ENCODE measurements at regions not wholly inside any gene's neighbourhood (a gene's known extent, or its start where the extent isn't known, plus 50 kb on each side); places are given as distances from the start of the nearest gene placed in this dataset.
"Not testable (repeated sequence)": the region's sequence is repeated elsewhere in the genome, so short reads cannot be mapped to it uniquely, and the experiment has no call there.

DNA sequence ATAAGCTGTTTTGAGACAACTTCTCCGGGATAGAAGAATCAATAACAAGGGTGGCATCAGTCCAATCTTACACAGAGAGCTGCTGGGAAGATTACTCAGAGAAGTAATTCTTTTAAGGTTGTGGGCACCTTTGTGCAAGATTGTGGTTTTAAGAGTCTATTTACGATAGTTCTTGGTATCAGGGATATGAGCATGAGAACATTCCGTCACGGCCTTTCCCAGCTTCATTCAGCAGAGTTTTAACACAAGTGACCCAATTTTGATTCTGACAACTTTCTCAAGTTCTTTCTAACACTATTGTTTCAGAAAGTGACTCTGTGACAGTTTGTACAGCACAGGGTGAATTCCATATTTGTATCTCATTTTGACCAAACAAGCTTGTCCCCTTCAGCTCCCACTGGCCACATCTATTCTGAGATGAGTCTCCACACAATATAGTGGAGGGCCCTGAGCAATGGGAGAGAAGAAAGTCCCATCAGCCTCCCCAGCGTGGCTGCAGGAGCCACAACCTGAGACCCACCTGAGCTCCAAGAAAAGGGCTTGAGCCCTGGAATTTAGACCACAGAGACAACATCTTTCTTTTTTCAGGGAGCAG is 869.2 kb downstream of the TMEM121 start:
- TF ChIP-seq, protein P1, sequence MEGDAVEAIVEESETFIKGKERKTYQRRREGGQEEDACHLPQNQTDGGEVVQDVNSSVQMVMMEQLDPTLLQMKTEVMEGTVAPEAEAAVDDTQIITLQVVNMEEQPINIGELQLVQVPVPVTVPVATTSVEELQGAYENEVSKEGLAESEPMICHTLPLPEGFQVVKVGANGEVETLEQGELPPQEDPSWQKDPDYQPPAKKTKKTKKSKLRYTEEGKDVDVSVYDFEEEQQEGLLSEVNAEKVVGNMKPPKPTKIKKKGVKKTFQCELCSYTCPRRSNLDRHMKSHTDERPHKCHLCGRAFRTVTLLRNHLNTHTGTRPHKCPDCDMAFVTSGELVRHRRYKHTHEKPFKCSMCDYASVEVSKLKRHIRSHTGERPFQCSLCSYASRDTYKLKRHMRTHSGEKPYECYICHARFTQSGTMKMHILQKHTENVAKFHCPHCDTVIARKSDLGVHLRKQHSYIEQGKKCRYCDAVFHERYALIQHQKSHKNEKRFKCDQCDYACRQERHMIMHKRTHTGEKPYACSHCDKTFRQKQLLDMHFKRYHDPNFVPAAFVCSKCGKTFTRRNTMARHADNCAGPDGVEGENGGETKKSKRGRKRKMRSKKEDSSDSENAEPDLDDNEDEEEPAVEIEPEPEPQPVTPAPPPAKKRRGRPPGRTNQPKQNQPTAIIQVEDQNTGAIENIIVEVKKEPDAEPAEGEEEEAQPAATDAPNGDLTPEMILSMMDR (IDR thresholded peaks at IDR 0.05; ENCODE audit: insufficient read depth, low read length, poor library complexity, severe bottlenecking) = no peak
- no peak overlapping the region for H3K4me3 ChIP-seq (ENCODE audit: low read depth, low read length)
- DNase-seq (ENCODE audit: low read depth) = no peak
- H3K27me3 ChIP-seq (ENCODE audit: control insufficient read depth, insufficient read depth, low read length) = no peaks in the 10 kb centered on the region
- no peaks in the 10 kb centered on the region for H3K36me3 ChIP-seq (ENCODE audit: control insufficient read depth, insufficient read depth, low read length)

DNA sequence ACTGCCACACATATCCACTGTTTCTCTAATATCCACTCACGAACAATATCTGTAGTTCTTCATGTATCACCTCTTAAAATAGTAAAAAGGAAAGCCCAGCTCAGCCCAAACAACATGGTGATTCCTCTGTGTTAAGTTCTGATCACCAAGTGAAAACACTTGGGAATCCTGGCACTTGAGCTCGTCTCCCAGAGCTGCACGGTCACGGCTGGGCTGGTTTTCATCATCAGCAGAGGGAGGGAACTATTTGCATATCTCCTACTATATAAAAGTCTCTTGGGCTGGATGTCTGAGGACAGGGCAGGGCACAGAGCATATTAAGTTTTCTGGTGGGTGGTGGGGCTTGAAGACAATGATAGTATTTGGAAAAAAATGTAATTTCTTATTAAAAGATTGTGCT is 870.6 kb downstream of the TMEM121 start:
- Histone ChIP-seq H3K36me3 (ENCODE audit: control insufficient read depth, insufficient read depth, low read length) (no peaks in the 10 kb centered on the region), H3K27me3 (ENCODE audit: control insufficient read depth, insufficient read depth, low read length) (no peaks in the 10 kb centered on the region), H3K4me3 (ENCODE audit: low read depth, low read length) (no peak overlapping the region)
- no peak for DNase-seq (ENCODE audit: low read depth)
- TF ChIP-seq, protein P1 (IDR thresholded peaks at IDR 0.05; ENCODE audit: insufficient read depth, low read length, poor library complexity, severe bottlenecking) = no peak

DNA sequence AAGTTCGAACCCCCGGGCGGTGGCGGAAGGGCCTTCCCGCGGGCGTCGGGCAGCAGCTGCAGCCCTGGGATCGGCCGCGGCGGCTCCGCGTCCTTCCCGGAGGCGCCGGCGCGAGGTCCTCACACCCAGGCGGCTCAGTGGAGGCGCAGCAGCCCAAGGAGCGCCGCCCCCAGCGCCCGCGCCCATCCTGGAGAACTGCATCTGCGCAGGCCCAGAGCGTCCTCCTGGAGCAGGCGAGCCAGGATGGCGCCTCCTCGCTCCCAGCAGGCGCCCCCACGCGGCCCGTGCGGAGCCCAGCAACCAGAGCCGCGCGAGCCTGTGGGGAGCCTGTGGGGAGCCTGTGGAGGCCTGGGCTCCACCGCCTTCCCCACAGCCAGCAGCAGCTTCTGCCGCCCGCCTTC is 872.5 kb downstream of the TMEM121 start:
- H3K4me3 ChIP-seq (ENCODE audit: low read depth, low read length); H3K36me3 ChIP-seq (ENCODE audit: control insufficient read depth, insufficient read depth, low read length); DNase-seq (ENCODE audit: low read depth): not testable (repeated sequence)

GRCh38 chr14:106401316-106401715 is 874.9 kb downstream of the TMEM121 start:
- not testable (repeated sequence) for H3K36me3 ChIP-seq (ENCODE audit: control insufficient read depth, insufficient read depth, low read length); DNase-seq (ENCODE audit: low read depth); H3K27me3 ChIP-seq (ENCODE audit: control insufficient read depth, insufficient read depth, low read length); H3K4me3 ChIP-seq (ENCODE audit: low read depth, low read length)

More for the DNA sequence above, 872.5 kb downstream of the TMEM121 start:
- H3K27me3 ChIP-seq (ENCODE audit: control insufficient read depth, insufficient read depth, low read length) = not testable (repeated sequence)

DNA sequence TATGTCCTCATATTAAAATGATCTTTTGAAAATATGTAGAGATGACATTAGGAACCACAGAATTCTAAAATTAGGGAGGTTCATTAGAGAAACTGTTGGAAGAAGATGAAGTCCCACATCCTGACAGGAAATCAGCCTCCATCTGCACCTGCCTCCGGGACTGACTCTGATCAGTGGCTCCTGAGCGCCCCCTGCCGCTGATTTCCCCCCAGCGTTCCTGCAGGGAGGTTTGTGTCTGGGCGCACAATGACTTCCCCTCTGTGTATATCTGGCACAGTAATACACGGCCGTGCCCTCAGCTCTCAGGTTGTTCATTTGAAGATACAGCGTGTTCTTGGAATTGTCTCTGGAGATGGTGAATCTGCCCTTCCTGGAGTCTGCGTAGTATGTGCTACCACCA is 883.8 kb downstream of the TMEM121 start:
- H3K27me3 ChIP-seq (ENCODE audit: control insufficient read depth, insufficient read depth, low read length); H3K36me3 ChIP-seq (ENCODE audit: control insufficient read depth, insufficient read depth, low read length); H3K4me3 ChIP-seq (ENCODE audit: low read depth, low read length); DNase-seq (ENCODE audit: low read depth): not testable (repeated sequence)

GRCh38 chr14:106414464-106414863 is 888.1 kb downstream of the TMEM121 start:
- TF ChIP-seq, protein P1 (IDR thresholded peaks at IDR 0.05; ENCODE audit: insufficient read depth, low read length, poor library complexity, severe bottlenecking) = no peak
- H3K4me3 ChIP-seq (ENCODE audit: low read depth, low read length) = no peak overlapping the region

DNA sequence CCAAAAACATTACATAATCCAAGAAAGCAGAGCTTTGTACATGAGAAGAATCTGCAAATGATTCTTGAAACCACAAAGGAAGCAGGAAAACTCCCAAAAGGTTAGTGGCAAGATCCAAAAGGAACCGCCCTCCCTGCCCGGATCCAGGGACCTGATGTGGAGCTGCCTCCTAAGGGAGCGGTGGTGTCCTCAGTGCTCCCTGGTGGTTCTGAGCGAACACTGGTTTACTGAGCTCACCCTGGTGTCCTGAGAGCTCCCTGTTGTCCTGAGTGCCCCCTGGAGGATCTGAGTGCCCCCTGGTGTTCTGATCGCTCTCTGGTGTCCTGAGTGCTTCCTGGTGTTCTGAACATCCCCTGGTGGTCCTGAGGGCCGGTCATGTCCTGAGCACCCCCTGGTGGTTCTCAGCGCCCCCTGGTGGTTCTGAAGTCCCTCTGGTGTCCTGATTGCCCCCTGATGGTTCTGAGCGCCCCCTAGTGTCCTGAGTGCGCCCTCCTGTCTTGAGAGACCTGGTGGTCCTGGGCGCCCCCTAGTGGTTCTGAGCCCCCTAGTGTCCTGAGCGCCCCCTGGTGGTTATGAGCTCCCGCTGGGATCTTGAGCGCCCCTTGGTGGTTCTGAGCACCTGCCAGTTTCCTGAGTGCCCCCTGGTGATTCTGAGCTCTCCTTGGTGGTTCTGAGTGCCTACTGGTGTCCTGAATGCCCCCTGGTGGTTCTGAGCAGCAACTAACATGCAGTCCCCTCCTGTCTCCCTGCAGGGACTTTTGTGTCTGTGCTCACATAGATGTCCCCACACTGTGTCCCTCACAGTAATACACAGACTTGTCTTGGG is 891.1 kb downstream of the TMEM121 start:
- no peaks in the 10 kb centered on the region for H3K36me3 ChIP-seq (ENCODE audit: control insufficient read depth, insufficient read depth, low read length)
- H3K27me3 ChIP-seq (ENCODE audit: control insufficient read depth, insufficient read depth, low read length) = no peaks in the 10 kb centered on the region
- H3K4me3 ChIP-seq (ENCODE audit: low read depth, low read length) = no peak overlapping the region
- no peak for DNase-seq (ENCODE audit: low read depth)
- TF ChIP-seq, protein P1 (IDR thresholded peaks at IDR 0.05; ENCODE audit: insufficient read depth, low read length, poor library complexity, severe bottlenecking) = peak; percentile 30

More at GRCh38 chr14:106414464-106414863, 888.1 kb downstream of the TMEM121 start:
- no peak for DNase-seq (ENCODE audit: low read depth)
- Histone ChIP-seq H3K36me3 (ENCODE audit: control insufficient read depth, insufficient read depth, low read length) (no peaks in the 10 kb centered on the region), H3K27me3 (ENCODE audit: control insufficient read depth, insufficient read depth, low read length) (no peaks in the 10 kb centered on the region)
